Sigmoid colon (tissue), 6 donors: ENCODE measurements at regions not wholly inside any gene's neighbourhood (a gene's known extent, or its start where the extent isn't known, plus 50 kb on each side); places are given as distances from the start of the nearest gene placed in this dataset.

Experiments used
- DNase-seq: peaks from one replicate; pipeline ENCODE4 v3.0.0-alpha.2; 2019
- H3K27ac ChIP-seq, 4 donors: fragments of 200-600 bp; sonication (generic); one replicate each; pipeline ENCODE4 v1.5.1; 2016 to 2019; ENCODE audit warnings: mild to moderate bottlenecking in 1 of 4
- H3K27me3 ChIP-seq, 3 donors: fragments of 200-600 bp; sonication (generic); one replicate each; pipeline ENCODE4 v1.5.1; 2019; ENCODE audit warnings: mild to moderate bottlenecking in 1 of 3
- H3K36me3 ChIP-seq, 4 donors: fragments of 200-600 bp; sonication (generic); one replicate each; pipeline ENCODE4 v1.5.1; 2016 to 2019
- H3K4me1 ChIP-seq, 4 donors: fragments of 200-600 bp; sonication (generic); one replicate each; pipeline ENCODE4 v1.5.1; 2017 to 2019
- H3K4me3 ChIP-seq, 4 donors: fragments of 200-600 bp; sonication (generic); one replicate each; pipeline ENCODE4 v1.5.1; 2017 to 2019; ENCODE audit warnings: mild to moderate bottlenecking in 2 of 4, moderate library complexity in 1 of 4
- H3K9me3 ChIP-seq, 4 donors: fragments of 200-600 bp in 3 of 4; sonication (generic) in 3 of 4; one replicate each; pipeline versions ENCODE4 v1.5.1 to v1.6.1; 2013 to 2019
- EP300 ChIP-seq, 4 donors: sonication (generic); formaldehyde crosslinking; IDR thresholded peaks; one replicate each; pipeline ENCODE4 v1.6.1; 2017; ENCODE audit warnings: antibody characterized with exemption in 4 of 4
- POLR2A ChIP-seq, 2 donors: fragments of 450-650 bp; IDR thresholded peaks; one replicate each; pipeline ENCODE4 v1.6.1; 2016; ENCODE audit warnings: antibody characterized with exemption in 2 of 2, mild to moderate bottlenecking in 2 of 2, moderate library complexity in 2 of 2
- POLR2AphosphoS5 ChIP-seq, 4 donors: sonication (generic); formaldehyde crosslinking; IDR thresholded peaks; one replicate each; pipeline ENCODE4 v1.6.1; 2017; ENCODE audit warnings: antibody characterized with exemption in 4 of 4
- WGBS, 2 donors: extraction: QIAGEN DNeasy Blood & Tissue Kit; methylation state at CpG; one replicate each; pipeline ENCODE4 v1.1.7; 2013; 5-methylcytosine and 5-hydroxymethylcytosine counted together
- intact Hi-C: fragments of 100-400 bp; cut with DNase I; formaldehyde crosslinking; loops from one replicate; pipeline ENCODE4 v1.15.1; 2023
- TF ChIP-seq, protein P1 (sequence below), 4 experiments: fragments of 450-650 bp in 3 of 4; fragments of 200-600 bp in 1 of 4; IDR thresholded peaks; one replicate each; pipeline ENCODE4 v1.5.1; 2016 to 2019; ENCODE audit warnings: antibody characterized with exemption in 4 of 4, mild to moderate bottlenecking in 3 of 4, moderate library complexity in 2 of 4
- donor health status: healthy with polysubstance abuse.
- donor health status: healthy.

DNA sequence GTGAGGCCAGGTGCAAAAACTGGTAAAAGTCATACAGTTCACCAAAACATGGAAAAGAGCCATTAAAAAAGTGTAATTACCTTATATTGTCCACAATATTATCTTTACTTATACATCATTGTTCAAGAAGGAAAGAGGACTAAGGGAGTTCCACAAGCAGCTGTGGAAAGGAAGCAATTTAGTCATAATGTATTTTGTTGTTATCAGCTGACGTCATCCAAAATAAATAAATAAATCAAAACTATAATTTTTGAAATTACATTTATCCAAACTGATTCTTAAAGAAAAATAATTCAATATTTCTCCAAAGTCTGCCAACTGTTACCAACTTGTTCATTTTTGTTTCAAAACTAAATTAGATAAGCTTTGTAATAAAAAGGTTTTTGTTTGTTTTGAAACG is 256.1 kb upstream of the CNTNAP5 start:
- WGBS, 2 donors: 53 to 77% methylated on average over 2 of the region's 2 CpGs
- no peak for DNase-seq
- Histone ChIP-seq H3K27me3 (no peaks in the 10 kb centered on the region), H3K4me1 (no peaks in the 10 kb centered on the region), H3K27ac (no peak overlapping the region), H3K4me3 (no peak overlapping the region), H3K9me3 (no peaks in the 10 kb centered on the region), H3K36me3 (no peaks in the 10 kb centered on the region)
- intact Hi-C loops: no loop called here
- TF ChIP-seq, protein P1, sequence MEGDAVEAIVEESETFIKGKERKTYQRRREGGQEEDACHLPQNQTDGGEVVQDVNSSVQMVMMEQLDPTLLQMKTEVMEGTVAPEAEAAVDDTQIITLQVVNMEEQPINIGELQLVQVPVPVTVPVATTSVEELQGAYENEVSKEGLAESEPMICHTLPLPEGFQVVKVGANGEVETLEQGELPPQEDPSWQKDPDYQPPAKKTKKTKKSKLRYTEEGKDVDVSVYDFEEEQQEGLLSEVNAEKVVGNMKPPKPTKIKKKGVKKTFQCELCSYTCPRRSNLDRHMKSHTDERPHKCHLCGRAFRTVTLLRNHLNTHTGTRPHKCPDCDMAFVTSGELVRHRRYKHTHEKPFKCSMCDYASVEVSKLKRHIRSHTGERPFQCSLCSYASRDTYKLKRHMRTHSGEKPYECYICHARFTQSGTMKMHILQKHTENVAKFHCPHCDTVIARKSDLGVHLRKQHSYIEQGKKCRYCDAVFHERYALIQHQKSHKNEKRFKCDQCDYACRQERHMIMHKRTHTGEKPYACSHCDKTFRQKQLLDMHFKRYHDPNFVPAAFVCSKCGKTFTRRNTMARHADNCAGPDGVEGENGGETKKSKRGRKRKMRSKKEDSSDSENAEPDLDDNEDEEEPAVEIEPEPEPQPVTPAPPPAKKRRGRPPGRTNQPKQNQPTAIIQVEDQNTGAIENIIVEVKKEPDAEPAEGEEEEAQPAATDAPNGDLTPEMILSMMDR (IDR thresholded peaks at IDR 0.05): no peak
- TF ChIP-seq POLR2A (IDR thresholded peaks at IDR 0.05) (no peak), POLR2AphosphoS5 (IDR thresholded peaks at IDR 0.05) (no peak), EP300 (IDR thresholded peaks at IDR 0.05) (no peak)

DNA sequence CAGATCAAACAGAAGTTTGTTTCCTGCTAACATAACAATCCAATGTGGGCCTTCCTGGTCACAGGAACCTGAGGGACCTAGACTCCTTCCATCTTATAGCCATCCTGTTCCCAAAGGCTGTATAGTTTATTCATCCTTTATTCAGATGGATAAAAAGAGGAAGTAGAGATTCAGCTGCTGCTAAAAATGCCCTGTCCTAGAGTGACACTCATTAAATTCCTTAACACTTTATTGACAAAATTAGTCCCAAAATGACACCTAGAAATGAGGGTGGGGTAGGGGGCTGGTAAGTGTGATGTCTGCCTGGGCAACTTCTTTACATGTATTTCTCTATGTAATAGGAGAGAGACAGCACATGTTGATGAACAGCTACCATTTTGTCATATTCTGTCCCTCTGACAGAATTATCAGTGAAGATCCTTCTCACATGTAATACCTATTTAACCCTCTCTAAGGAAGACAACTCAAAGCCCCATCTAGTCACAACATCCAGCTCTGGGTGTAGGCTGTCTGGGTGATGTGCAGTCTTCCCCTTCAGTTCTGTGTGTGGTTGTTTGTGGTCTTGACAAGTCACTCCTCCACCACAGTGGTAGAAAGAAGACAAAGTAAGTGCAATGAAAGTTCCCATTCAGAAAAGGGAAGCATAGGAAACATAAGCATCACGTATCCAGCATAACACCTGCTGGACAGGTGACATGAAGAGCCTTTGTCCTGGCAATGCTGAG is 253.9 kb upstream of the CNTNAP5 start:
- H3K36me3 ChIP-seq: no peaks in the 10 kb centered on the region
- no peak overlapping the region for H3K4me3 ChIP-seq
- no peak overlapping the region for H3K27ac ChIP-seq
- TF ChIP-seq POLR2A (IDR thresholded peaks at IDR 0.05): no peak
- no peak for TF ChIP-seq POLR2AphosphoS5 (IDR thresholded peaks at IDR 0.05)
- no peak for TF ChIP-seq EP300 (IDR thresholded peaks at IDR 0.05)
- TF ChIP-seq, protein P1 (IDR thresholded peaks at IDR 0.05): no peak
- intact Hi-C loops: no loop called here
- no peak for DNase-seq
- WGBS, 2 donors: 58 to 76% methylated on average over 1 of the region's 1 CpG
- no peaks in the 10 kb centered on the region for H3K27me3 ChIP-seq
- H3K4me1 ChIP-seq: no peaks in the 10 kb centered on the region
- no peaks in the 10 kb centered on the region for H3K9me3 ChIP-seq

DNA sequence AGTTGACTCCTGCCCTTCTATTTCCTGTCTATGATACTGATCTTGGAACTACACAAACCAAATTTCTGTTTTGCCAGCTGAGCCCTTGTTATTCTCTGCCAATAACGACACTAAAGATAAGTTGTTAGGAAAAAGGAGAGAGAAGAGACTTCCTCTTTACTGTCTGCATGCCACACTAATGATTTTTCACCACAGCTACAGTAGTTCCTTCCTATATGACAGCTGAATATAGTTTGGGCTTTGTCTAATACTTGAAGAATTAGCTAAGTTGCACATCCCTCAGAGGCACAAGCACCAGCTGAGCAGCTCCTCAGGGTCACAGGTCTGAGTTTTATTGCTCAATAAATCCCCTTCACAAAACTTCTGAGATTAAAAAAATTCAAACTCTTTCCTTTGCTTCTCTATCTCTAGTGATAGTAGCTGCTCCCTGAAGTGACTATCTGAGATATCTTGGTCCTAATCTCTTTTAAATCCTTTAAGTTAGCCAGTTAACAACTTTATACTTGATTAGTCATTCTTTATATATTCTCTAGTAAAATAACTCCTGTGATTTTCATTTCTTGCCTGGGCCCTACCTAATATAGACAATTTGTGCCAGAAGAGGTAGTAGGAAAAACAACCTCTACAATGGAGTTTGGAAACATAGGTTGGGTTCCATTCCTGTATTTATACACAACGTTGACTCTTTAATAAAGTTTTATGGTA is 253.0 kb upstream of the CNTNAP5 start:
- 18 to 39% methylated on average over 2 of the region's 2 CpGs for WGBS, 2 donors
- H3K27ac ChIP-seq: no peak overlapping the region
- no peak overlapping the region for H3K4me3 ChIP-seq
- H3K4me1 ChIP-seq: no peaks in the 10 kb centered on the region
- H3K9me3 ChIP-seq: no peaks in the 10 kb centered on the region
- H3K27me3 ChIP-seq: no peaks in the 10 kb centered on the region
- TF ChIP-seq POLR2AphosphoS5 (IDR thresholded peaks at IDR 0.05) (no peak), POLR2A (IDR thresholded peaks at IDR 0.05) (no peak), EP300 (IDR thresholded peaks at IDR 0.05) (no peak)
- TF ChIP-seq, protein P1 (IDR thresholded peaks at IDR 0.05): no peak
- intact Hi-C loops: no loop called here
- no peak for DNase-seq
- no peaks in the 10 kb centered on the region for H3K36me3 ChIP-seq

DNA sequence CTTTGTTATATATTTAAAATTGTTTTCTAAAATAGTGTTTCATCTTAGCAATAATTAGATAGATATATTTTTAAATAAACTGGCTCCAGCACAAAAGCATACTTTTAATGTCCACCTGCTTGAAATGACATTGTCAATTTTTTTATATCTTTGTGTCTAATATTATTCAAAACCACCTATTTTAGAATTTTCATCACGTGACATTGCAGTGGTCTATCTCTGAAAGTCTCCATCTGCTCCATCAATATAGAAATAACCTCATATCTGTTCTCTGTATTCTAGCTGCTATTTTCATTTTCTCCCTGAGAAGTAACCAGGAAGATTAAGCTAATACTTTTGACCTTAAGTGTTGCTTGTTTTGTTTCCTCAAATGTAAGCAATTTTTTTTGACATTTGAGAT is 248.0 kb upstream of the CNTNAP5 start:
- TF ChIP-seq EP300 (IDR thresholded peaks at IDR 0.05) (no peak), POLR2A (IDR thresholded peaks at IDR 0.05) (no peak), POLR2AphosphoS5 (IDR thresholded peaks at IDR 0.05) (no peak)
- TF ChIP-seq, protein P1 (IDR thresholded peaks at IDR 0.05): no peak
- Histone ChIP-seq H3K27me3 (no peaks in the 10 kb centered on the region), H3K36me3 (no peaks in the 10 kb centered on the region), H3K4me1 (no peaks in the 10 kb centered on the region), H3K9me3 (no peaks in the 10 kb centered on the region), H3K4me3 (no peak overlapping the region), H3K27ac (no peak overlapping the region)
- no peak for DNase-seq
- WGBS, 2 donors: 63 to 82% methylated on average over 1 of the region's 1 CpG
- intact Hi-C loops: no loop called here
